Limb (tissue), 2 donors: ENCODE measurements at regions not wholly inside any gene's neighbourhood (a gene's known extent, or its start where the extent isn't known, plus 50 kb on each side); places are given as distances from the start of the nearest gene placed in this dataset.

ENCODE experiments used
- DNase-seq, 2 donors: peaks; one replicate each; pipeline ENCODE4 v3.0.0-alpha.2; 2016; ENCODE audit errors: extremely low spot score in 2 of 2

- DNase-seq, result no peak
Observed at GRCh38 chr1:232682248-232682647, 52.3 kb upstream of the SIPA1L2 start.

- DNase-seq, result no peak
Observed at GRCh38 chr1:232684371-232685105, 54.6 kb upstream of the SIPA1L2 start.

GRCh38 chr1:232686346-232686745 is 56.4 kb upstream of the SIPA1L2 start:
- DNase-seq, result no peak

DNA sequence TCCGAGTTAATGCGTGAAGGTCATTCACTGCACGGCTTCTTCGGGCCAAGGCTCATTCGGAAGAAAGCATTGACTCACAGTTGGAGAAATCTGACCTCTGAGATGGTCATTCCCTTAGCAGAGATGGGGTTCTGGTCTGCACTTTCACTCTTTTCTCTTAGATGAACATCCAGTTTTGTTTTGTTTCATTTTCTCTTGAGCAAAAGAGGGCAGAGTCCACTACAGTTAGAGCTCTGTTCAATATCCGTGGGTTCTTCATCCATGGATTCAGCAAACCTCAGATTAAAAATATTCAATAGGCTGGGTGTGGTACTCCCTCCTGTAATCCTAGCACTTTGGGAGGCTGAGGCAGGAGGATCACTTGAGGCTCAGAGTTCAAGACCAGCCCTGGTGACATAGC is 57.4 kb upstream of the SIPA1L2 start:
- DNase-seq, result no peak

- DNase-seq, result no peak
Observed at GRCh38 chr1:232687728-232688127, 57.8 kb upstream of the SIPA1L2 start.

DNA sequence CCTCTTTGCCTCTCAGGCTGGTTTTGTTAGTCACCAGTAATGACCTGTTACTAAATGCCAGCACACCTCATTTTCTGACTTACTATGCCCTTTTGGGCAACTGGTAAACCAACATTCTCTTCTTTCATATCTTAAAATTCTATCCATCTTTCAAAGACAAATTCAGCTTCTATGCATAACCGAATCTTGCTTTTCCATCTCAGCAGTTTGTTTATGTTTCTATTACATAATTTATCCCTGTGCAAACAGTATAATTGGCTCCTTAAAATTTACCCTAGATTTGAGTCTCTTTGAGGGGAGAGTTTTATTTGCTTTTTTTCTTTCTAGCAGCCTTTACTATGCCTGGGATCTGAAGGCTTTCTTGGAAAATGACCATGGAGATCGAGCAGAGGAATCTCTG is 58.5 kb upstream of the SIPA1L2 start:
- no peak for DNase-seq

- DNase-seq, result no peak
Observed at GRCh38 chr1:232689711-232690110, 59.8 kb upstream of the SIPA1L2 start.

DNA sequence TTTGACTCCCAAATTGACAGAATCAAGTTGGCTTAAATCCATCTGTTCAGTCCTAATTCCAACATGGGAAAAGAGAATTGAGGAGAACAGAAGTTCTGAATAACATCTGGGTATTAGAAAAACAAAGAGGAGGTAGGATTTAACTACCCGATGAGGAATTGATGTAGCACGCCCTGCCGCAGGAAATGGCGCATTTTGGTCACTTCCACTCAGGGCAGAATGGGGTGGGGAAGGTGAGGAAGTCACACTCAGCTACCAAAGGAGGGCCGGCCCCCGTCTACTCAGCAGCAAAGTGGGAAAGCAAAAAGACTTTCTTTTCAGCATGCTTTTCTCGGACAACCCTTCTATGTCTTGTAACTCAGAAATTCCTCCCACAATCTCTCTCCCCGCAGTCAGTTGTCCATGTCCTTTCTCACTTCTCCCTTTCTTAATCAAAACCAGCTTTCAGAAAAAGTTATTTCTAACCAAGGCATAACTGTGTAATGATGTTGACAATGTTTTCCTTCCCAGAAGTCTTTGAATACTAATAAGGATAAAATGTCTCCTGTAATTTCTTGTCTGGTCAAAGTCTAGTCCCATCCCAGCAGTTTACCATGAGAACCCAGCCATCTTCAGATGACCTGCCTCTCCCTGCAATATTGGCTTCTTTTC is 60.5 kb upstream of the SIPA1L2 start:
- peak in 1 of 2 donors; percentile 5 for DNase-seq

DNA sequence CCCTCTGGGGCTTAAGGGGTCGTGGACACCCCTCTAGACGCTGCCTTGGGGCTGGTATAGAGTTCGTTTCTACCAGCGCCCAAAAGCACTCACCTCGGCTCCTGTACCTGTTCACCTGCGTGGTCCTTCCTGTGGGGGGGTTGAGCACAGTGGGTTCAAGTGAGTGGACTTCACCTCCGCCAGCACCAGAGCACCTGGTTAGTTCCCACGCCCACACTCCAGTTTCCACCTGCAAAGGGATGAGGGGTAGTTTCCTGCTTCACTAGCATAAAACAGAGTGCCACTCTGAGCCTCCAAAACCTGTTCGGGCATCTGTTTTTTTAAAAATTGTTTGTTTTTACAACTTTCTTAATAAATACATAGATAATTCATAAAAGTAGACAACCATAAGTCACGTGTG is 64.5 kb upstream of the SIPA1L2 start:
- no peak for DNase-seq

GRCh38 chr1:232695621-232696385 is 65.9 kb upstream of the SIPA1L2 start:
- no peak for DNase-seq

DNA sequence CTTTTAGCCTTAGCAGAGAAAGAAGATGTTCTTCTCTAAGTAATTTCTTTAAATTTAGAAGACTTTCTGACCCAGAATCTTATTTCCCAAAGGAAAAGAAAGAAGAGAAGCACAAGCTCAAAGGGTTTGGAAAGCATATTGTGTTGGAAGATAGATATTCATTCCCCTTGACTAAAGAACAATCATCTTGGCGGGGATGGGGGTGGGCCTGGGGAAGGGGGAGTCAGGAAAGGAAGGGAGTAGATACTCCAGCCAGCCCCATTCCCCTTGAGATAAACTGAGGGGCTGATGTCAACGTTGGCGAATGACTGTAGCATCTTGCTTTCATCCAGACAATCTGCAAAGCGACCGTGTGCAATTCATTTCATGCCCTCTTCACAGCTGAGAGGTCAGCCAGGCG is 66.5 kb upstream of the SIPA1L2 start:
- no peak for DNase-seq

DNA sequence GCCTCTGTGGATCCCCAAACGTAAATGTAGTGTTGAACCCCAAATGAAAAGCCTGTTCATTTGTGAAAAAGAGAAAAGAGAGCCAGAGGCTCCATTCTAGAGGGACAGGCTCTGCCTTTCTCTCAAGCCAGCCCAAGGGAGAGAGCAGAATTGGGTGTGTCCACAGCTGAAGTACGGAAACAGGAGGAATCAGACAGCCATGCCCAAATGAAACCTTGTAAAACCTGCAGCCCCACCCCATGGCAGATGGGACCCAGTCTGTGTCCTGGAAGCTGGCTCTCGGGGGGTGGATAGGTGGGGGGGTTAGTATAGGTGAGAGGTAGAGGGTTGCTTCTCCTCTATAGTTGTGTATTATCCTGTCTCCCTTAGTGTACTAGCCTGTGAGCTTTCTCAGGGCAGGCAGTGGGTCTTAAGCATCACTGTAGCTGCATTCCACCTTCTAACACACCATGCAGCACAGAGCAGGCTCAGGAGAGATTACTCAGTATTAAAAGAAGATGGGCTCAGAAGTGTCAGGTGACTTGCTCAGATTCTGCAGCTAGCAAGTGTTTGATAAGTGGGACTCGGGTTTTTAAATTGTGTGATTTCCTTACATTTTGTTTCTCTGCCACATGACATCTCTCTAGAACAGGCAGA is 67.4 kb upstream of the SIPA1L2 start:
- DNase-seq, result no peak

DNA sequence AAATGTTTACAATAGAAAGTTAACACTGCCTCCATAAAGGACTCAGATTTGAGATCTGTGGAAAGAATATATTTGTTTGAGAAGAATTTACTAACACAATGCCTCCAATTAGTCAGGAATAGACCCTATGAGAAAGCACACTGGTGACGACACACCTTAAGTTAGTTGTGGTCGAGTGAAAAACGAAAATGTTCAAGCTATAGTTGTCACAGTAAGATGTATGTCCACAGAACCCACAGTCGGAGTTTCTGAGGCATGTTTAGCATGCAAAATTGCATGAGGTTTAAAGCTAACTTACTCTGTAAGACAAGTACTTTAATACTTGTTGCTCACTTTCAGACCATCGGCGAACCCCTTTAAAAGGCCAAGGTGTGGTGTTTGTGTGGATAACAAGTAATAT is 69.9 kb upstream of the SIPA1L2 start:
- no peak for DNase-seq

- no peak for DNase-seq
Observed at GRCh38 chr1:232702911-232703310, 73.0 kb upstream of the SIPA1L2 start.

DNA sequence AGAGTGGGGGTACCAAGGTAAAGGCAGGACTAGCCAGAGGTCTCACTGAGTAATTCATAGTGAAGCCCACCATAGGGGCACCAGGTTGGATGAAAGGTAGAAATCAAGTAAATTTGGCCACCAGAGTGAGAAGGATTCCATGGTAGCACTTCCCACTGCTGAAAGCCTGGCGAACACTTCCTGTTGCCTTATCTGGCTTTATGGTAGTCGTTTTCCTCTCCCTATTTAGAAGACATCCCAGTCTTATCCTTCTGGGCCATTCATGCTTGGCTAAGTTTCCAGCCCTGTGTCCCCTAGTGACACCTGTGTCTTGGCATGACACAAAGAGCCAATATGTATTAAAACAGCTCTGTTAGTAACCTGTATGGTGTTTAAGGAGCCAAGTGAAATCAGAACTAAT is 74.3 kb upstream of the SIPA1L2 start:
- no peak for DNase-seq

DNA sequence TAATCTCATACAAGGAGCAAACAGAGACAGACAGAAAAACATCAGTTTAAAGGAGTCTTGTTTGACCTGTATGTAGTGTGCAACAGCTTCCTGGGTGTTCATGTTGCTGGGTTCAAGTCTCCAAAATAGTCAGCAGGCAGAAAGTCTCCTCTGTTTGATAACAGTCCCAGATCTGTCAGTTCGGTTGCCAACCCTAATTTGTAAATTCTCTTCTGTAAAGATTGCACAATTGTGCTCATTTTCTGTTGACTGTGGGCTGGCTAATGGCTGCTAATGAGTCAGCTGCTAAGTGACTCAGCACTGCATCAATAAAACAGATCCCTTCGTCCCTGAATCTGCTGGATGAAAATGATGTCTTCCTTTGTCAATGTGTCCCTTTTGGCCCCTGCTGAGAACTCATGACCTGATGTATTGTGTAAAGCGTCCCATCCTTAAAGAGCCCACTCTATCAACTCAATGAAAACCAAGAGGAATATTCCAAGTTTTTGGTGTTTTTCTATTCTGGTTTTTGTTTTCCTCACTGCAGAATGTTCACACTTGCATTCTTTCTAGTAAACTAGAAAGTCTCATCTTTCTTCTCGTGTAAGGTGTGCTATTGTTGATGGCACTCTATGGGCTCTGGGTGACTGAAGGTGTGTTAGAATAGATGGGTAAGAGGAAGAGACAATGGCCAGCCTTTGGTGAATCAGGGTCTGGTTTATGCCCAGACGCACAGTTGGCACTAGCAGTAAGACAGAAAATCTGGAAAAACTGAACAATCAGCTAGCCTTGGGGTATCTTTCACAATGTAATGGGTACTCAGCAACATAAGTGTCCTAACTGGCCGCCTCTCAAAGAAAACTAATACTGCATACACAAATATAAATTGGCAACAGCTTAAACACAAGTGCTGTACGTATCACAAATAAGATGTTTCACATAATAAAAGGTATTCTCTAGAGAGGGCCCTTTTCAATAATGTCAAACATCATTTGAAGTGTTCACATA is 75.1 kb upstream of the SIPA1L2 start:
- no peak for DNase-seq

DNA sequence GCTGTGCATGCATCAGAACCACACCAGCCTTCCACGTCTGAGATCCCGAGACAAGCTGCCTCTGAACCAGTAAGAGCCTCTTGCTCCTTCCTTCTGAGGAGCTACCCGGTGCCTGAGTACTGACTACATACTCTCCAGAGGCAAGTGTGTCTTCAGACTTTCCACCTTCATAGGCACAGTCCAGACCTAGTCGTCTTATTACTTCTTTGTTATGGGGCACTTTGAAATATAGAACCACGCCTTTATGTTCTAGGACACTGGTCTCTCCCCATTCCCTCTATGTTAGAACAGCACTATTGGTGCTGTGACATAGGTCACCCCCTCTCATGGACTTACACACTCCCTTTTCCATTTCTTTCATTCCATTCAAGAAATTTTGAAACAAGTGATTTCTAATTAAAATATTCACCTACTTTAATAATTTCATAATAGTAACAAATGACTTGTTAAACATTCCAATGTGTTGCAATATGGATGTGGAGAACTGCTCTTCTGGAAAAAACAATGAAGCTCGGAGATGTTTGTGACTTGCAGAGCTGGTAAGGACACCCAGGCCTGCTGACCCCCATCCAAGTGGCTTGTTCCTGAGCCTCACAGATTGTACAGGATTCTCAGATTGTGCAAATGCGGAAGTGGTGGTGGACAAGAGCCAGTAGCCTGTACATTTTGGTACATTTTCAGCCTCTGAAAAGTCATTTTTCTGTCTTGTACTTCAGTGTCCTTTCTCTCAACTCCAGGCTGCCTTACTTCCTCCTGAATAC is 76.1 kb upstream of the SIPA1L2 start:
- no peak for DNase-seq

DNA sequence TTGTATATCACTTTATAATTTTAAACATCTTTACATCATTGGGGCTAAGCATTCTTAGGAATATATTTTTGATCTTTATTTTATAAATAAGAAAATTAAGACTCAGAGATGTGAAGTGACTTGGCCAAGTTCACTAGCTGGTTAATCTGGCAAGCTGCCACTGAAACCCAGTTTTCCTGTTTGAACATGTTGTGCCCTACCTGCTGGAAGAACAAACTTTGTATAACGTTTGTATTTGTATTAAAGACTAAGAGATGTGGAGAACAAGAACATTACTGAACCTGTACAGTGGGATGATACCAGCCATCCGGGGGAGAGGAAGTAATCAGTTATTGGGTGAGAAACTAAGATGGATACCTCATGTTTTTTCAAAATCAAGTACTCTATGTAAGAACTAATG is 77.2 kb upstream of the SIPA1L2 start:
- no peak for DNase-seq

DNA sequence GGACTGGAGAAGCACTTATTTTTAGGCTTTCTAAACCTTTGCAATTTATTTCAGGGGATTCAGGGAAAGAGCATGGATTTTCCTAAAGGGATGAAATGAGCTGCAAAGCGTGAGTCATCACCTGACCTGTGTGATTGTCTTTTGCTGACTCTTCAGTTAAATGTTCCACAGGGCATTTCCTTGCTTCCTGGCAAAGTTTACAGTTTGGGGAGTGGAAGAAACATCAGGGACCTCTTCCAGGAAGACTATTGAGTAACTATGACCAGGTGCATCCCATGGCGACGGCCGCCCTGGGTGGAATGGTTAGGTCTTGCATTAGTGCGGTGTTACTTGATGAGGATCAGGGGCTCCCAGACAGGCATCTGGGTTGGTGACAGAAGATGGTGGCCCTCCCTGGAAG is 79.5 kb upstream of the SIPA1L2 start:
- DNase-seq, result no peak

- no peak for DNase-seq
Observed at GRCh38 chr1:232711996-232712395, 82.1 kb upstream of the SIPA1L2 start.
